HEK293 (cell line): ENCODE measurements at regions not wholly inside any gene's neighbourhood (a gene's known extent, or its start where the extent isn't known, plus 50 kb on each side); places are given as distances from the start of the nearest gene placed in this dataset.

Experiments used
- BCL11A ChIP-seq: fragments of 450-650 bp; formaldehyde crosslinking; IDR thresholded peaks from 2 replicates; pipeline ENCODE4 v1.5.1; 2016; ENCODE audit warnings: low read depth, missing biosample characterization, missing genetic modification characterization
- CTCF ChIP-seq: fragments of 450-650 bp; formaldehyde crosslinking; IDR thresholded peaks from 2 replicates; pipeline ENCODE4 v1.5.1; 2016; ENCODE audit warnings: missing biosample characterization, missing genetic modification characterization
- REST ChIP-seq: fragments of 450-650 bp; formaldehyde crosslinking; IDR thresholded peaks from 2 replicates; pipeline ENCODE4 v1.5.1; 2016; ENCODE audit warnings: missing biosample characterization, missing genetic modification characterization
- ZBTB26 ChIP-seq: fragments of 450-650 bp; formaldehyde crosslinking; optimal IDR thresholded peaks from 2 replicates; pipeline ENCODE3; 2016; ENCODE audit warnings: missing biosample characterization, mild to moderate bottlenecking, missing genetic modification characterization

- TF ChIP-seq REST (tag by site-specific recombination) (no peak), CTCF (no peak), ZBTB26 (tag by site-specific recombination) (no peak), BCL11A (no peak)
Measured at GRCh38 chr6:40011844-40012243, 77.6 kb upstream of the MOCS1 start.
